Suprapubic skin (tissue), 4 donors: ENCODE measurements at regions not wholly inside any gene's neighbourhood (a gene's known extent, or its start where the extent isn't known, plus 50 kb on each side); places are given as distances from the start of the nearest gene placed in this dataset.
A peak's percentile ranks its signal among the peaks of the same experiment; 100 is the strongest.
"Not testable (repeated sequence)": the region's sequence is repeated elsewhere in the genome, so short reads cannot be mapped to it uniquely, and the experiment has no call there.

Source experiments
- DNase-seq, 2 donors: peaks; one replicate each; pipeline ENCODE4 v3.0.0-alpha.2; 2019; ENCODE audit warnings: low spot score in 2 of 2
- H3K27ac ChIP-seq: fragments of 200-600 bp; sonication (generic); one replicate; pipeline ENCODE4 v1.5.1; 2019
- H3K27me3 ChIP-seq: fragments of 200-600 bp; sonication (generic); one replicate; pipeline ENCODE4 v1.5.1; 2019
- H3K36me3 ChIP-seq: fragments of 200-600 bp; sonication (generic); one replicate; pipeline ENCODE4 v1.5.1; 2019
- H3K4me1 ChIP-seq: fragments of 200-600 bp; sonication (generic); one replicate; pipeline ENCODE4 v1.5.1; 2019
- H3K4me3 ChIP-seq: fragments of 200-600 bp; sonication (generic); one replicate; pipeline ENCODE4 v1.5.1; 2019; ENCODE audit warnings: mild to moderate bottlenecking
- H3K9me3 ChIP-seq: fragments of 200-600 bp; sonication (generic); one replicate; pipeline ENCODE4 v1.5.1; 2019
- EP300 ChIP-seq: sonication (generic); formaldehyde crosslinking; IDR thresholded peaks from one replicate; pipeline ENCODE4 v1.6.1; 2017; ENCODE audit warnings: antibody characterized with exemption
- POLR2A ChIP-seq, 2 donors: fragments of 450-650 bp; IDR thresholded peaks; one replicate each; pipeline ENCODE4 v1.6.1; 2017; ENCODE audit warnings: antibody characterized with exemption in 2 of 2, mild to moderate bottlenecking in 2 of 2, moderate library complexity in 2 of 2
- POLR2AphosphoS5 ChIP-seq, 3 donors: sonication (generic); formaldehyde crosslinking; IDR thresholded peaks; one replicate each; pipeline ENCODE4 v1.6.1; 2017; ENCODE audit warnings: antibody characterized with exemption in 3 of 3
- WGBS: methylation state at CpG from one replicate; pipeline ENCODE4 v1.1.5; 2018; 5-methylcytosine and 5-hydroxymethylcytosine counted together
- TF ChIP-seq, protein P1 (sequence below), 2 donors: fragments of 200-600 bp in 1 of 2; fragments of 450-650 bp in 1 of 2; sonication (generic) in 1 of 2; IDR thresholded peaks; one replicate each; pipeline ENCODE4 v1.5.1; 2016 to 2019; ENCODE audit warnings: antibody characterized with exemption in 2 of 2, mild to moderate bottlenecking in 1 of 2, moderate library complexity in 1 of 2

DNA sequence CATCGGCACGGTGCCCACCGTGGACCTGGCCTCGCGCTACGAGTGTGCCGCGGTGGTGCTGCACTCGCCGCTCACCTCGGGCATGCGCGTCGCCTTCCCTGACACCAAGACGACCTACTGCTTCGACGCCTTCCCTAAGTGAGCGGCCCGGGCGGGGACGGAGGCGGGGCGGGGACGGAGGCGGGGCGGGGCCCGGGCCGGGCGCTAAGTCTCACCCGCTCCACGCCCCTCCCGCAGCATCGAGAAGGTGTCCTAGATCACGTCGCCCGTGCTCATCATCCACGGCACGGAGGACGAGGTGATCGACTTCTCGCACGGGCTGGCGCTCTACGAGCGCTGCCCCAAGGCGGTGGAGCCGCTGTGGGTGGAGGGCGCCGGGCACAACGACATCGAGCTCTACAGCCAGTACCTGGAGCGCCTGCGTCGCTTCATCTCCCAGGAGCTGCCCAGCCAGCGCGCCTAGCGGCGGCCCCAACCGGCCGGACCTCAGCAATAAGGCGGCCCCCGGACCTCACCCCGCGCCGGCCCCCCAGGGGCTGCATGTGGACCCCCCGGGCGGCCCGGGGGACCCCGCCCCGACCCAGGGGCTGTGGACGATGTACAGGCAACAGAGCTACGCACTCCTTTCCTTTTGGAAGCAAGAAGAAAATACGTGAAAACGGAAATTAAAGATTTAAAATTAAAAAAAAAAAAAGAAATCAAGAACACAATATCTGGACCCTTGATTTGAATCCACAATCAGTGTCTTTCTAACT, 198.8 kb downstream of the USP22 start:
- H3K27ac ChIP-seq, H3K9me3 ChIP-seq, H3K36me3 ChIP-seq, H3K4me1 ChIP-seq, DNase-seq: not testable (repeated sequence)
- Histone ChIP-seq H3K27me3 (peaks cover 32% of the 10 kb centered on the region), H3K4me3 (peak overlapping the region; percentile 18)
- WGBS: 2% methylated on average over 9 of the region's 74 CpGs

DNA sequence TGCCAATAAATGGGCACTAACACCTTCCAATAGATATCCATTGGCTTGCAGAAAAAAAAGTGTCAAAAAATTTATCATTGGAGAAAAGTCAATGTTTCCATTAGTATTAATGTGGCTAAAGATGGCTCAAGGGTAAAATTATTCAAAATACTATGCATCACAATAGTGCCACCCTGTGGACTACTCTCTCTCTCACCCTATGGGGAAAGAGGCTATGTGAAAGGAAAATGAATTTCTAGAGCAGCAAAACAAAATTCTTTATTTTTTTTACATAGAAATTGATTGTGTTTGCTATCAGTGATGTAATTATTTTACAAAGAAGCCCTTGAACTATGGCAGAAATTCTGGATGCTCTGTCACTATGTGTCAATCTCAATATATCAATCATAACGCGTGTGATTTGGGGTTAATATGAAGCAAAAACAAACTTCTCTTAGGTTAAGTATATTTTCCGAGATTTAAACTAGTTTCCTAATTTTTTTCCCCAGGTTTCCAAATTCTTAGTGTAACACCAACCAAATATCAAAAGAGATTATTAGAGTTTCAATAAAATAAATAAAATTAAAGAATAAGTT, 193.9 kb downstream of the USP22 start:
- not testable (repeated sequence) for H3K27ac ChIP-seq, DNase-seq, H3K36me3 ChIP-seq, H3K4me3 ChIP-seq, H3K4me1 ChIP-seq, H3K9me3 ChIP-seq
- peaks cover 24% of the 10 kb centered on the region for H3K27me3 ChIP-seq
- 69% methylated on average over 3 of the region's 3 CpGs for WGBS
- TF ChIP-seq, protein P1, sequence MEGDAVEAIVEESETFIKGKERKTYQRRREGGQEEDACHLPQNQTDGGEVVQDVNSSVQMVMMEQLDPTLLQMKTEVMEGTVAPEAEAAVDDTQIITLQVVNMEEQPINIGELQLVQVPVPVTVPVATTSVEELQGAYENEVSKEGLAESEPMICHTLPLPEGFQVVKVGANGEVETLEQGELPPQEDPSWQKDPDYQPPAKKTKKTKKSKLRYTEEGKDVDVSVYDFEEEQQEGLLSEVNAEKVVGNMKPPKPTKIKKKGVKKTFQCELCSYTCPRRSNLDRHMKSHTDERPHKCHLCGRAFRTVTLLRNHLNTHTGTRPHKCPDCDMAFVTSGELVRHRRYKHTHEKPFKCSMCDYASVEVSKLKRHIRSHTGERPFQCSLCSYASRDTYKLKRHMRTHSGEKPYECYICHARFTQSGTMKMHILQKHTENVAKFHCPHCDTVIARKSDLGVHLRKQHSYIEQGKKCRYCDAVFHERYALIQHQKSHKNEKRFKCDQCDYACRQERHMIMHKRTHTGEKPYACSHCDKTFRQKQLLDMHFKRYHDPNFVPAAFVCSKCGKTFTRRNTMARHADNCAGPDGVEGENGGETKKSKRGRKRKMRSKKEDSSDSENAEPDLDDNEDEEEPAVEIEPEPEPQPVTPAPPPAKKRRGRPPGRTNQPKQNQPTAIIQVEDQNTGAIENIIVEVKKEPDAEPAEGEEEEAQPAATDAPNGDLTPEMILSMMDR (IDR thresholded peaks at IDR 0.05): peak; percentile 20 to 35

DNA sequence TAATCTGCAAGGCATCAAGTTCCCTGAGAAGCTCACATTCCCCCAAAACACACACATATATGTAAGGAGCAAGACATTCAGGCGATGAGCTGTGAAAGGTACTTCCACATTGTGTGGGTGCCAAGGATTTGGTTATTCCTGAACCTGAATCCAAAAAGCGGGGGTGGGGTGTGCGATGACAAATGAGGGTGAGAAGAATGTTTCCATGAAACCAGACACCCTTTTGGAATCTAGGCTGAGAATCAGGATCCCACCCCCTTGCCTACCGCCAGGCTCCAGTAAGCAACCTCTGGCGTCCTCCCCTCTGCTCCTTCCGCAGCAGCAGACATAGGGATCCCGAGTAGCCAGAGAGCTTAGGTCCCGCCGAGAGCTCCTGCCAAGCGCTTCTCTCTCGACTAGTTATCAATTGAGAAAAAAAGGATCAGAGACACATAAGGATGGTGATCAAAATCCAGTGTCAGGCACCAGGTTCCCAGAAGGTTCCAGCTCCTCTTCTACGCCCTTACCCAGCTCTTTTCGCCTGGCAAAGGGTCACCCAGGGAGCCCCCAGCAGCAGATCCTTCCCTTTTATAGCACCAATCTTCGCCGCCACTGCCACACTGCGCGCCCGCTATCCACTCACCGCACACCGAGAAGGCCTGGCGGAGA, 191.1 kb downstream of the USP22 start:
- Histone ChIP-seq H3K4me3 (peak overlapping the region; percentile 37), H3K27me3 (peaks cover 29% of the 10 kb centered on the region)
- H3K9me3 ChIP-seq, DNase-seq, H3K27ac ChIP-seq, H3K36me3 ChIP-seq, H3K4me1 ChIP-seq: not testable (repeated sequence)
- 4% methylated on average over 19 of the region's 21 CpGs for WGBS

DNA sequence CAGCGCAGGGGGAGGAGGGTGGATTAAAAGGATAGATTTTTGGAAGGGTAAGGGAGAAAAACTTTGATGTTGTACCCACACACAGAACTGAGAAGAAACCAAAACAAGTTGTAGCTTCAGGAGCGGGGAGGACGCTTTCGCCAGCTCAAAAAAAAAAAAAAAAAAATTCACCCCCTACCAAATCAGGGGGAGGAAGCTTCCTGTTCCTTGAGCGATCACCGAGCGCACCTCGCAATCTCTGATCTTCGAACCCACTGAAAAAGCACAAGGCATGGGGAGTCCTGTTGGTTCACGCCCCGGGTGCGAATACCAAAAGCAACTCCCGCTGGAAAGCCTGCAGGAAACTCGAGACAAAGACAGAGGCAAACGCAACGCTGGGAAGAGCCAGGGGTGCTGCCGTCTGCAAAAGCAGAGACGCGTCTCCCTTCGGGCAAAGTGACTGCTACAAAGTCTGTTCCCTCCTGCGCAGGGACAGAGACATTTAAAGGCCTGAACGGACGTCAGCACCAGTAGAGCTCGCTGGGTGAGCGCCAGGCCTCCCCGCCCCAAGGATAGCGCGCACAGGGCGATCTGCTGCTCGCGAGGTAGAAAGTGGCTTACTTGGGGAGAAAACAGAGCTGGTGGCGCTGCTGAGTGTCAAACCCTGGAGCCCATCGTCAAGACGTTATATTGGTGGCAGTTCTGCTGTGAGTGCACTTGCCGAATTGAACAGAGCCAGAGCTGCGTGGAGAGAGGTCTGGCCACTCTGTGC, 190.4 kb downstream of the USP22 start:
- 2% methylated on average over 36 of the region's 36 CpGs for WGBS
- no peaks in the 10 kb centered on the region for H3K4me1 ChIP-seq
- TF ChIP-seq POLR2A (IDR thresholded peaks at IDR 0.05) (no peak), EP300 (no peak), POLR2AphosphoS5 (IDR thresholded peaks at IDR 0.05) (no peak)
- TF ChIP-seq, protein P1 (IDR thresholded peaks at IDR 0.05): no peak
- peaks cover 32% of the 10 kb centered on the region for H3K27me3 ChIP-seq
- H3K36me3 ChIP-seq: no peaks in the 10 kb centered on the region
- no peaks in the 10 kb centered on the region for H3K9me3 ChIP-seq
- no peak for DNase-seq
- H3K4me3 ChIP-seq: peak overlapping the region; percentile 37
- no peak overlapping the region for H3K27ac ChIP-seq

DNA sequence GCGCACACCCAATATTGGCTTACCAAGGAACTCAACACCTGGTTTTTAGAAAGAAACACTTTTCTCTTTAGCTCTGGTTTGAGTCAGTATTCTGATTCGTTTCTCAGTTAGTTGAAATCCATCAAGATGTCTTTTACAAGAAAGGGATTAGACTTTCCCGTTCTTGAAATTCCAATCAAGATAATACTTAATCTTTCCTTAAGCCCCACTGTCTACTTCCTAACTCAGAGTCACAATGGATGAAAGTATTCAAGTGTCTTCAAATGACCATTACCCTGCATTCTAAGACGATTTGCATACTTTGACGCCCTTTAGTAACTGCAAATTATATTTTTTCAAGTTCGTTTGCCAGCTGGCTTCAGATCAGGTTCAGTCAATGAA, 189.8 kb downstream of the USP22 start:
- peaks cover 32% of the 10 kb centered on the region for H3K27me3 ChIP-seq
- H3K4me3 ChIP-seq: no peak overlapping the region
- H3K27ac ChIP-seq: no peak overlapping the region
- 18% methylated on average over 6 of the region's 6 CpGs for WGBS
- H3K9me3 ChIP-seq: no peaks in the 10 kb centered on the region
- TF ChIP-seq POLR2A (IDR thresholded peaks at IDR 0.05) (no peak), EP300 (no peak), POLR2AphosphoS5 (IDR thresholded peaks at IDR 0.05) (no peak)
- TF ChIP-seq, protein P1 (IDR thresholded peaks at IDR 0.05): no peak
- no peaks in the 10 kb centered on the region for H3K36me3 ChIP-seq
- no peak for DNase-seq
- no peaks in the 10 kb centered on the region for H3K4me1 ChIP-seq

DNA sequence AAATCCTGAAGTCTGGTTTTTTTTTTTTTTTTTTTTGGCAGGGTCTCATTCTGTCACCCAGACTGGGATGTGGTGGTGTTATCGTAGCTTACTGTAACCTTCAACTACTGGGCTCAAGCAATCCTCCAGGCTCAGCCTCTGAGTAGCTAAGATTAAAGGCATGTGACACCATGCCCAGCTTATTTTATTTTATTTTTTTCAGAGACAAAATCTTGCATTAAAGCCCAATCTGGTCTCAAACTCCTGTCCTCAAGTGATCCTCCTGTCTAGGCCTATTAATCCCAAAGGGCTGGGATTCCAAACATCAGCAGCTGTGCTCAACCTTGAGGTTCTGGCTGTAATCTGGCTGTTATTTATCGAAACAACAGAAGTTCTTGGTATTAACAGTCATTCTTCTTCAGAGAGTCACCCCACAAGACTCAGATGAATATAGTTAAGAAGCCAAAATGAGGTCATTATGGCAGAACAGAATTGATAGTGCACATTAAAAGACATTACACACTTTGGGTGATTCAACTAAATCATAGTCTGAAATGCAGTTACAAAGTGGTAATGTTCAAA, 186.8 kb downstream of the USP22 start:
- not testable (repeated sequence) for DNase-seq, H3K4me1 ChIP-seq, H3K9me3 ChIP-seq, H3K4me3 ChIP-seq, H3K27ac ChIP-seq, H3K36me3 ChIP-seq
- peaks cover 19% of the 10 kb centered on the region for H3K27me3 ChIP-seq
- WGBS: 85% methylated on average over 2 of the region's 2 CpGs

DNA sequence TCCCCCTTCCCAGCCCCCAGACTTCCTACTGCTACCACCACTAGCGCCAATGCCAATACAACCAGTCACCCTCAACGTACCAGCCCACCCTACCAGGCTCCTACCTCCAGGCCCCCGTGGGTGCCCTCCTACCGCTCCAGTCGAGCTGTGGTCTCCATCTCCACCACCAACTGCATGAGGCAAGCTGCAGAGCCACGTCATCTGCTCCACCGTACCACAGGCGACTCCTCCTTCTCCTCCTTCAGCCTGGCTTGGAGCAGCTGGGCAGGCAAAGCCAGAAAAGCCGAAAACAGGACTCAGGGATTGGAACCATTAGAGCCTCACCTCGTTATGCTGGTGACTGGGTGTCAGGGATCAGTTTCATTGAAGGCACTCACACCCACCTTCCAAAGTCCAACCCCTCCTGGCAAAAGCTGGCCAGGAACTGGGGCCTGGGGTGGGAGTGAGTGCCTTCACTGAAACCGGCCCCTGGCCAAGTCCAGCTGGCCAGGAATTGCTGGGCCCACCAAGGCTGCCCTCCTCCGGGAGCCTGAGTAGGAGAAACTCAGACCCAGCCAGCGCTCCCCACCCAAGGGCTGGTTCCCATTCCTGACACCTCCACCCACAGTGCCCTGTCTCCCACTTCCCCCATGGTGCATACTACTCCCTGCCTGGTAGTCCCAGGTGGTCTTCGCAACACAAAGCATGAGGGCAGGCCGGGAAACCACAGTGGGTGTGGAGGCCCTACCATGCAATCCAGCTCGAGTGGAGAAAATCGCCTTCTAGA, 176.2 kb downstream of the USP22 start:
- 89% methylated on average over 10 of the region's 17 CpGs for WGBS

DNA sequence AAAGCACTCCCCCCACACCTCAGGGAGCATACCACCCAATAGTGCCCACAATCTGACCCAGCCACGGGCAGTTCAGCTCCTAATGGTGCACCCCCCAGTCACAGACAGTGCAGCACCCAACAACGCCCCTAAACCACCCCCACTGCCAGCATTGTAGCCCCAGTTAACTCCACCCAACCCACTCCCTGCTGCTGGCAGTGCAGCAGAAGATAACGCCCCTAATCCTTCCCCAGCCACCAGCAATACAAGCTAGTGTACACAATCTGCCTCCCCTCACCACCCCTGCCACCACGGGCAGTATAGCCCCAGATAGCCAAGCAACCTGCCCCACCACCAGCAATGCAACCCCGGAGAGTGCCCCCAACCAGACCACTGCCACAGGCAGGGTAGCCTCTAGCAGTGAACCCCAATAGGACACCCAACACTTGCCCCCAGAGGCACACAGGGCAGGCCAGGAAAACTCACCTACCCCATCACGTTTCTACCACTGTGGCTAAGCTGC, 175.3 kb downstream of the USP22 start:
- not testable (repeated sequence) for H3K36me3 ChIP-seq, H3K9me3 ChIP-seq, H3K4me1 ChIP-seq, DNase-seq, H3K27me3 ChIP-seq, H3K27ac ChIP-seq, H3K4me3 ChIP-seq
- 84% methylated on average over 6 of the region's 6 CpGs for WGBS

More for the DNA sequence above, 176.2 kb downstream of the USP22 start:
- H3K4me3 ChIP-seq, H3K27ac ChIP-seq, DNase-seq, H3K4me1 ChIP-seq, H3K27me3 ChIP-seq, H3K36me3 ChIP-seq, H3K9me3 ChIP-seq: not testable (repeated sequence)
